SK-N-SH (cell line): ENCODE measurements at regions not wholly inside any gene's neighbourhood (a gene's known extent, or its start where the extent isn't known, plus 50 kb on each side); places are given as distances from the start of the nearest gene placed in this dataset.

Source experiments
- CTCF ChIA-PET: fragments of 300-600, 350-600 bp; formaldehyde crosslinking; extraction: SDS; loops from one replicate; lab custom pipeline; 2021; lab: Yijun Ruan, JAX
- POLR2A ChIA-PET: fragments of 350-600 bp; sonication (Branson Sonifier 250); formaldehyde crosslinking; extraction: SDS; loops from one replicate; lab custom pipeline; 2020; ENCODE audit warnings: antibody characterized with exemption, inconsistent platforms; lab: Yijun Ruan, JAX
- DNase-seq: peaks from one replicate; pipeline ENCODE4 v3.0.0; 2012
- H2AFZ ChIP-seq: fragments of 200-600 bp; sonication (generic); 2 replicates; pipeline ENCODE4 v1.8.1; 2016; ENCODE audit warnings: antibody characterized with exemption, mild to moderate bottlenecking, low read depth
- H3F3A ChIP-seq: fragments of 200-600 bp; sonication (generic); replicated peaks from 2 replicates; pipeline ENCODE3; 2016; ENCODE audit warnings: antibody characterized with exemption, mild to moderate bottlenecking; ENCODE audit not compliant: insufficient read depth
- H3K27ac ChIP-seq, 2 experiments: fragments of 200-500 bp in 1 of 2; fragments of 200-600 bp in 1 of 2; sonication (Bioruptor generic) in 1 of 2; sonication (generic), shearing (Covaris generic) in 1 of 2; 2 replicates each; pipeline versions ENCODE4 v1.5.1 to v1.6.1; 2014 to 2016; ENCODE audit warnings: low read depth in 2 of 2, inconsistent platforms in 1 of 2, low read length in 1 of 2, mild to moderate bottlenecking in 1 of 2, mixed read lengths in 1 of 2
- H3K27me3 ChIP-seq: fragments of 200-600 bp; sonication (generic), shearing (Covaris generic); 2 replicates; pipeline ENCODE4 v1.6.1; 2016; ENCODE audit warnings: mixed run types; ENCODE audit not compliant: insufficient read depth
- H3K36me3 ChIP-seq, 2 experiments: fragments of 200-500 bp in 1 of 2; fragments of 200-600 bp in 1 of 2; sonication (Bioruptor generic) in 1 of 2; sonication (generic) in 1 of 2; replicated peaks in 1 of 2; 2 replicates each; pipeline versions ENCODE3 to v1.5.1; 2014 to 2016; ENCODE audit warnings: low read length in 1 of 2, mild to moderate bottlenecking in 1 of 2; ENCODE audit not compliant: insufficient read depth in 2 of 2, control insufficient read depth in 1 of 2
- H3K4me1 ChIP-seq, 2 experiments: fragments of 200-500 bp in 1 of 2; fragments of 200-600 bp in 1 of 2; sonication (Bioruptor generic) in 1 of 2; sonication (generic), shearing (Covaris generic) in 1 of 2; 2 replicates each; pipeline versions ENCODE4 v1.5.1 to v1.6.1; 2014 to 2016; ENCODE audit warnings: low read depth in 1 of 2, low read length in 1 of 2, mixed run types in 1 of 2; ENCODE audit not compliant: insufficient read depth in 2 of 2, control insufficient read depth in 1 of 2
- H3K4me2 ChIP-seq: fragments of 200-600 bp; sonication (generic), shearing (Covaris generic); 2 replicates; pipeline ENCODE4 v1.6.1; 2017; ENCODE audit warnings: mixed run types
- H3K4me3 ChIP-seq, 2 experiments: fragments of 200-500 bp in 1 of 2; fragments of 200-600 bp in 1 of 2; sonication (Bioruptor generic) in 1 of 2; sonication (generic), shearing (Covaris generic) in 1 of 2; 2 replicates each; pipeline versions ENCODE4 v1.5.1 to v1.8.1; 2014 to 2016; ENCODE audit warnings: low read depth in 2 of 2, inconsistent platforms in 1 of 2, low read length in 1 of 2, mild to moderate bottlenecking in 1 of 2, mixed read lengths in 1 of 2, moderate library complexity in 1 of 2
- H3K79me2 ChIP-seq: fragments of 200-600 bp; sonication (generic); 2 replicates; pipeline ENCODE4 v1.8.1; 2017; ENCODE audit warnings: mild to moderate bottlenecking; ENCODE audit not compliant: insufficient read depth
- H3K9ac ChIP-seq: fragments of 200-600 bp; sonication (generic); 2 replicates; pipeline ENCODE4 v1.6.1; 2017; ENCODE audit warnings: mixed run types
- H3K9me2 ChIP-seq: fragments of 200-600 bp; sonication (generic); 2 replicates; pipeline ENCODE4 v1.6.1; 2017; ENCODE audit warnings: mixed run types
- H3K9me3 ChIP-seq: fragments of 200-600 bp; sonication (generic); 2 replicates; pipeline ENCODE4 v1.6.1; 2017; ENCODE audit warnings: mixed run types, mild to moderate bottlenecking, moderate library complexity
- H4K20me1 ChIP-seq: fragments of 200-600 bp; sonication (generic); 2 replicates; pipeline ENCODE4 v1.6.1; 2017; ENCODE audit warnings: mild to moderate bottlenecking, mixed run types; ENCODE audit not compliant: insufficient read depth
- CHD2 ChIP-seq: fragments of 150-350 bp; IDR thresholded peaks from 2 replicates; pipeline ENCODE4 v1.6.1; 2018; ENCODE audit warnings: low read length; ENCODE audit not compliant: partially characterized antibody
- FOXM1 ChIP-seq: IDR thresholded peaks from 2 replicates; pipeline ENCODE4 v1.4.0; 2012; ENCODE audit warnings: low read depth, mild to moderate bottlenecking
- GATA2 ChIP-seq: sonication (generic); formaldehyde crosslinking; IDR thresholded peaks from 2 replicates; pipeline ENCODE4 v1.5.0; 2020; ENCODE audit warnings: mild to moderate bottlenecking, missing genetic modification reagents
- JUND ChIP-seq: IDR thresholded peaks from 2 replicates; pipeline ENCODE4 v1.4.0; 2012
- MXI1 ChIP-seq: IDR thresholded peaks from 2 replicates; pipeline ENCODE4 v1.6.1; 2012; ENCODE audit warnings: mild to moderate bottlenecking, low read depth, low read length, improper control_type of control experiment
- PBX3 ChIP-seq: IDR thresholded peaks from 2 replicates; pipeline ENCODE4; 2012
- YY1 ChIP-seq: IDR thresholded peaks from 2 replicates; pipeline ENCODE4 v1.4.0; 2012; ENCODE audit warnings: low read depth, mild to moderate bottlenecking
- WGBS: methylation state at CpG from one replicate; pipeline ENCODE4 v1.1.6; 2017; ENCODE audit warnings: low lambda C conversion rate; 5-methylcytosine and 5-hydroxymethylcytosine counted together

GRCh38 chr6:28634761-28635546 is 109.3 kb downstream of the GPX5 start:
- peak overlapping the region; percentile 85 for H2AFZ ChIP-seq
- 2% methylated on average over 48 of the region's 48 CpGs for WGBS
- no peaks in the 10 kb centered on the region for H3K79me2 ChIP-seq
- H3K4me2 ChIP-seq = peak overlapping the region; percentile 88
- H3K27ac ChIP-seq = peak overlapping the region in 1 of 2 experiments; percentile 69; a peak in 2 of 4 replicates
- no peaks in the 10 kb centered on the region for H3K9me3 ChIP-seq
- CTCF ChIA-PET = interaction anchor here (0.6 to 1.5 kb wide), 8 partner anchors 13 to 346 kb away, joined by 3 to 9 read pairs (median 4); no protein-coding TSS in a partner anchor
- H4K20me1 ChIP-seq = no peaks in the 10 kb centered on the region
- TF ChIP-seq FOXM1 = no peak
- TF ChIP-seq PBX3 = peak; percentile 76
- TF ChIP-seq MXI1 = peak; percentile 28; the same call in 1 of the 2 replicates
- TF ChIP-seq, all 33 proteins: peak for 2
- POLR2A ChIA-PET = interaction anchor here (1.7 to 1.8 kb wide), 2 partner anchors 28 to 797 kb away, joined by 5 to 8 read pairs; a partner anchor contains a TSS
- H3K36me3 ChIP-seq = no peaks in the 10 kb centered on the region
- peak; percentile 80 for DNase-seq
- no peaks in the 10 kb centered on the region for H3K9me2 ChIP-seq
- no peak overlapping the region for H3K9ac ChIP-seq
- H3K4me3 ChIP-seq = peak overlapping the region; percentile 65 to 71
- H3K27me3 ChIP-seq = peaks cover 6% of the 10 kb centered on the region; the same call in 1 of the 2 replicates
- peaks cover 0 to 3% of the 10 kb centered on the region in 2 experiments; a peak in 2 of 4 replicates for H3K4me1 ChIP-seq
- H3F3A ChIP-seq = no peaks in the 10 kb centered on the region

- H2AFZ ChIP-seq = peak overlapping the region; percentile 85
- no peaks in the 10 kb centered on the region for H3K9me3 ChIP-seq
- no peaks in the 10 kb centered on the region for H3K79me2 ChIP-seq
- peak overlapping the region; percentile 65 to 71 for H3K4me3 ChIP-seq
- no peak overlapping the region for H3K9ac ChIP-seq
- no peaks in the 10 kb centered on the region for H4K20me1 ChIP-seq
- peaks cover 6% of the 10 kb centered on the region; the same call in 1 of the 2 replicates for H3K27me3 ChIP-seq
- peak; percentile 81 for DNase-seq
- peak overlapping the region in 1 of 2 experiments; percentile 69; a peak in 2 of 4 replicates for H3K27ac ChIP-seq
- peaks cover 0 to 3% of the 10 kb centered on the region in 2 experiments; a peak in 2 of 4 replicates for H3K4me1 ChIP-seq
- no peaks in the 10 kb centered on the region for H3K36me3 ChIP-seq
- peak overlapping the region; percentile 88 for H3K4me2 ChIP-seq
- 9% methylated on average over 20 of the region's 20 CpGs for WGBS
- CTCF ChIA-PET = interaction anchor here (0.6 to 1.5 kb wide), 8 partner anchors 14 to 345 kb away, joined by 3 to 9 read pairs (median 4); no protein-coding TSS in a partner anchor
- TF ChIP-seq YY1 (no peak), FOXM1 (no peak), MXI1 (peak; percentile 33; the same call in 1 of the 2 replicates), GATA2 (CRISPR knock-in tag) (no peak), JUND (no peak), CHD2 (no peak)
- POLR2A ChIA-PET = interaction anchor here (0.6 to 1.8 kb wide), 3 partner anchors 29 to 797 kb away, joined by 3 to 8 read pairs (median 5); a partner anchor contains a TSS
- no peaks in the 10 kb centered on the region for H3K9me2 ChIP-seq
- H3F3A ChIP-seq = no peaks in the 10 kb centered on the region
Observed at GRCh38 chr6:28635547-28636158, 110.0 kb downstream of the GPX5 start.
